Mesenchymal stem cell (in vitro differentiated cells and primary cell): ENCODE measurements at regions not wholly inside any gene's neighbourhood (a gene's known extent, or its start where the extent isn't known, plus 50 kb on each side); places are given as distances from the start of the nearest gene placed in this dataset.

Source experiments
- DNase-seq: peaks from one replicate; pipeline ENCODE4 v3.0.0-alpha.2; 2013
- H2AFZ ChIP-seq: one replicate; pipeline ENCODE4 v1.6.1; 2013; ENCODE audit warnings: low read depth, mild to moderate bottlenecking, control low read depth, inconsistent platforms, low read length, moderate library complexity
- H2AK5ac ChIP-seq: 2 replicates; pipeline ENCODE4 v1.6.1; 2013; ENCODE audit warnings: low read length, moderate library complexity, mild to moderate bottlenecking, inconsistent platforms; ENCODE audit not compliant: severe bottlenecking
- H2BK120ac ChIP-seq: one replicate; pipeline ENCODE4 v1.6.1; 2013; ENCODE audit warnings: low read depth, mild to moderate bottlenecking, inconsistent platforms, low read length, moderate library complexity
- H2BK12ac ChIP-seq, 2 experiments: one replicate each; pipeline ENCODE4 v1.6.1; 2013; ENCODE audit warnings: inconsistent platforms in 2 of 2, low read length in 2 of 2, mild to moderate bottlenecking in 2 of 2, moderate library complexity in 2 of 2, control low read depth in 1 of 2
- H2BK15ac ChIP-seq: one replicate; pipeline ENCODE4 v1.6.1; 2013; ENCODE audit warnings: mild to moderate bottlenecking, low read depth, inconsistent platforms; ENCODE audit not compliant: poor library complexity, severe bottlenecking
- H2BK5ac ChIP-seq: 2 replicates; pipeline ENCODE4 v1.6.1; 2013; ENCODE audit warnings: low read depth, mild to moderate bottlenecking, low read length, control low read depth, inconsistent platforms; ENCODE audit not compliant: poor library complexity, severe bottlenecking
- H3K14ac ChIP-seq, 2 experiments: one replicate each; pipeline ENCODE4 v1.6.1; 2013; ENCODE audit warnings: inconsistent platforms in 2 of 2, low read length in 2 of 2, control low read depth in 1 of 2, mild to moderate bottlenecking in 1 of 2, moderate library complexity in 1 of 2
- H3K18ac ChIP-seq, 2 experiments: one replicate each; pipeline ENCODE4 v1.6.1; 2013; ENCODE audit warnings: inconsistent platforms in 2 of 2, low read length in 2 of 2, control low read depth in 1 of 2, low read depth in 1 of 2, mild to moderate bottlenecking in 1 of 2
- H3K23ac ChIP-seq, 2 experiments: one replicate each; pipeline ENCODE4 v1.6.1; 2013; ENCODE audit warnings: inconsistent platforms in 2 of 2, low read length in 2 of 2, mild to moderate bottlenecking in 2 of 2, moderate library complexity in 2 of 2, control low read depth in 1 of 2
- H3K27ac ChIP-seq: 2 replicates; pipeline ENCODE4 v1.5.1; 2013; ENCODE audit warnings: mild to moderate bottlenecking, moderate library complexity, low read length, control low read depth, inconsistent platforms; ENCODE audit not compliant: poor library complexity, severe bottlenecking
- H3K27me3 ChIP-seq, 2 experiments: 2 replicates each; pipeline versions ENCODE4 v1.6.1 to v1.7.0; 2013; ENCODE audit warnings: low read length in 2 of 2, mild to moderate bottlenecking in 2 of 2, moderate library complexity in 2 of 2, control low read depth in 1 of 2, inconsistent platforms in 1 of 2; ENCODE audit not compliant: control insufficient read depth in 1 of 2, insufficient read depth in 1 of 2
- H3K36me3 ChIP-seq, 2 experiments: 2 replicates each; pipeline versions ENCODE4 v1.6.1 to v1.7.0; 2013; ENCODE audit warnings: low read length in 2 of 2, control low read depth in 1 of 2, inconsistent platforms in 1 of 2, low read depth in 1 of 2, mild to moderate bottlenecking in 1 of 2; ENCODE audit not compliant: insufficient read depth in 2 of 2, control insufficient read depth in 1 of 2
- H3K4ac ChIP-seq, 2 experiments: one replicate each; pipeline ENCODE4 v1.6.1; 2013; ENCODE audit warnings: inconsistent platforms in 2 of 2, low read length in 2 of 2, mild to moderate bottlenecking in 2 of 2, moderate library complexity in 2 of 2, control low read depth in 1 of 2, low read depth in 1 of 2
- H3K4me1 ChIP-seq: 2 replicates; pipeline ENCODE4 v1.6.1; 2013; ENCODE audit warnings: low read depth, low read length, control low read depth; ENCODE audit not compliant: control insufficient read depth, insufficient read depth
- H3K4me2 ChIP-seq: 2 replicates; pipeline ENCODE4 v1.6.1; 2013; ENCODE audit warnings: low read length, mild to moderate bottlenecking, inconsistent platforms; ENCODE audit not compliant: poor library complexity, severe bottlenecking
- H3K4me3 ChIP-seq, 2 experiments: 2 replicates each; pipeline versions ENCODE4 v1.5.1 to v1.7.0; 2013; ENCODE audit warnings: low read length in 2 of 2, mild to moderate bottlenecking in 2 of 2, control low read depth in 1 of 2, low read depth in 1 of 2; ENCODE audit not compliant: insufficient read depth in 1 of 2
- H3K79me1 ChIP-seq: replicated peaks from 2 replicates; pipeline ENCODE4 v1.6.1; 2013; ENCODE audit warnings: mild to moderate bottlenecking, control low read depth, low read length, inconsistent platforms; ENCODE audit not compliant: poor library complexity, severe bottlenecking
- H3K9ac ChIP-seq: 2 replicates; pipeline ENCODE4 v1.7.0; 2013; ENCODE audit warnings: mild to moderate bottlenecking, low read length, moderate library complexity
- H3K9me3 ChIP-seq: 2 replicates; pipeline ENCODE4 v1.7.0; 2013; ENCODE audit warnings: mild to moderate bottlenecking, low read length; ENCODE audit not compliant: control insufficient read depth
- H4K8ac ChIP-seq: one replicate; pipeline ENCODE4 v1.6.1; 2013; ENCODE audit warnings: inconsistent platforms, mild to moderate bottlenecking, low read length, moderate library complexity
- H4K91ac ChIP-seq: one replicate; pipeline ENCODE4 v1.6.1; 2013; ENCODE audit warnings: mild to moderate bottlenecking, low read length, inconsistent platforms
- WGBS: methylation state at CpG from one replicate; pipeline ENCODE4 v1.1.7; 2013; ENCODE audit warnings: mixed read lengths; 5-methylcytosine and 5-hydroxymethylcytosine counted together

- no peak overlapping the region for H3K27ac ChIP-seq
- no peak overlapping the region for H3K4ac ChIP-seq
- no peaks in the 10 kb centered on the region for H3K27me3 ChIP-seq
- no peak overlapping the region for H3K23ac ChIP-seq
- H2AK5ac ChIP-seq: no peak overlapping the region
- H4K91ac ChIP-seq: no peak overlapping the region
- no peak overlapping the region for H2AFZ ChIP-seq
- H2BK15ac ChIP-seq: no peak overlapping the region
- H3K18ac ChIP-seq: no peak overlapping the region
- 70% methylated on average over 3 of the region's 3 CpGs for whole genome bisulfite sequencing
- no peaks in the 10 kb centered on the region for H3K79me1 ChIP-seq
- no peaks in the 10 kb centered on the region for H3K4me1 ChIP-seq
- H3K36me3 ChIP-seq: no peaks in the 10 kb centered on the region
- no peak overlapping the region for H3K9ac ChIP-seq
- no peaks in the 10 kb centered on the region for H3K9me3 ChIP-seq
- H3K4me3 ChIP-seq: no peak overlapping the region
- no peak overlapping the region for H4K8ac ChIP-seq
- no peak overlapping the region for H3K14ac ChIP-seq
- H2BK5ac ChIP-seq: no peak overlapping the region
- no peak for DNase-seq
- no peak overlapping the region for H2BK12ac ChIP-seq
- no peak overlapping the region for H3K4me2 ChIP-seq
- no peak overlapping the region for H2BK120ac ChIP-seq
Measured at GRCh38 chr11:38687008-38687407, 2089.0 kb upstream of the RAG2 start.

GRCh38 chr11:38683484-38683883, 2085.4 kb upstream of the RAG2 start:
- no peak for DNase-seq
- H3K79me1 ChIP-seq: no peaks in the 10 kb centered on the region
- no peak overlapping the region for H3K27ac ChIP-seq
- H3K14ac ChIP-seq: no peak overlapping the region
- no peaks in the 10 kb centered on the region for H3K9me3 ChIP-seq
- H2AFZ ChIP-seq: no peak overlapping the region
- H2BK12ac ChIP-seq: no peak overlapping the region
- no peaks in the 10 kb centered on the region for H3K4me1 ChIP-seq
- no peak overlapping the region for H3K18ac ChIP-seq
- no peak overlapping the region for H2BK120ac ChIP-seq
- no peak overlapping the region for H3K4me2 ChIP-seq
- no peak overlapping the region for H2BK5ac ChIP-seq
- H3K4ac ChIP-seq: no peak overlapping the region
- no peak overlapping the region for H3K9ac ChIP-seq
- no peaks in the 10 kb centered on the region for H3K36me3 ChIP-seq
- no peak overlapping the region for H3K4me3 ChIP-seq
- no peak overlapping the region for H4K91ac ChIP-seq
- H4K8ac ChIP-seq: no peak overlapping the region
- no peak overlapping the region for H2BK15ac ChIP-seq
- H3K27me3 ChIP-seq: no peaks in the 10 kb centered on the region
- WGBS: 100% methylated on average over 1 of the region's 2 CpGs
- no peak overlapping the region for H3K23ac ChIP-seq
- no peak overlapping the region for H2AK5ac ChIP-seq

DNA sequence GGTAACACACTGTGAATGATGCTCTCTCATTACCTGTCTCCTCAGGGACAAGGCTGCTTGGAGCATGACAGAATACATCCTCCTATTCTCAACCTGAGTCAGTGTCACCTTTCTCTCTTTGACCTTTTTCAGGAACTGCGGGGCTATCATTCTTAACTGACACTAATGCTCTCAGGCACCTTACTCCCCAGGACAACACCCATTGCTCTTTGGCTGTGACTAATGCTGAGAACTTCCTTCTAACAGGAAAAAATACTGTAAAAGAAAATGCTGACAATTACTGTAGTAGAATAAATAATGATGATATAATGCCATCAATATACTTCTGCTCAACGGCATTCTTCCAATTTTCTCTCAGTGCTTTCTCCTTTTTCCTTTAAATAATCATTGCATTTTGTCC, 2082.7 kb upstream of the RAG2 start:
- Histone ChIP-seq H4K8ac (no peak overlapping the region), H3K4ac (no peak overlapping the region), H3K36me3 (no peaks in the 10 kb centered on the region), H3K9ac (no peak overlapping the region), H3K18ac (no peak overlapping the region), H3K27me3 (no peaks in the 10 kb centered on the region), H4K91ac (no peak overlapping the region), H2AFZ (no peak overlapping the region), H3K4me1 (no peaks in the 10 kb centered on the region), H2BK5ac (no peak overlapping the region), H2BK15ac (no peak overlapping the region), H3K4me2 (no peak overlapping the region), H2BK12ac (no peak overlapping the region), H3K79me1 (no peaks in the 10 kb centered on the region), H3K4me3 (no peak overlapping the region), H3K23ac (no peak overlapping the region), H3K27ac (no peak overlapping the region), H2AK5ac (no peak overlapping the region), H3K14ac (no peak overlapping the region), H2BK120ac (no peak overlapping the region), H3K9me3 (no peaks in the 10 kb centered on the region)
- WGBS: 93% methylated on average over 2 of the region's 2 CpGs
- DNase-seq: no peak

- no peak overlapping the region for H3K4me2 ChIP-seq
- H4K91ac ChIP-seq: no peak overlapping the region
- H3K27me3 ChIP-seq: no peaks in the 10 kb centered on the region
- no peaks in the 10 kb centered on the region for H3K36me3 ChIP-seq
- H2AK5ac ChIP-seq: no peak overlapping the region
- H3K9me3 ChIP-seq: no peaks in the 10 kb centered on the region
- H3K27ac ChIP-seq: no peak overlapping the region
- no peak overlapping the region for H2AFZ ChIP-seq
- no peaks in the 10 kb centered on the region for H3K4me1 ChIP-seq
- H3K79me1 ChIP-seq: no peaks in the 10 kb centered on the region
- H3K23ac ChIP-seq: no peak overlapping the region
- H2BK5ac ChIP-seq: no peak overlapping the region
- H4K8ac ChIP-seq: no peak overlapping the region
- WGBS: 94% methylated on average over 2 of the region's 2 CpGs
- no peak overlapping the region for H3K14ac ChIP-seq
- H3K9ac ChIP-seq: no peak overlapping the region
- no peak overlapping the region for H3K4ac ChIP-seq
- no peak overlapping the region for H3K4me3 ChIP-seq
- H2BK120ac ChIP-seq: no peak overlapping the region
- H2BK15ac ChIP-seq: no peak overlapping the region
- H3K18ac ChIP-seq: no peak overlapping the region
- no peak for DNase-seq
- no peak overlapping the region for H2BK12ac ChIP-seq
Measured at GRCh38 chr11:38680166-38680565, 2082.1 kb upstream of the RAG2 start.
